Keratinocyte (primary cell): ENCODE measurements at regions not wholly inside any gene's neighbourhood (a gene's known extent, or its start where the extent isn't known, plus 50 kb on each side); places are given as distances from the start of the nearest gene placed in this dataset.

Experiments used
- DNase-seq: peaks from one replicate; pipeline ENCODE4 v3.0.0-alpha.2; 2011; ENCODE audit warnings: low read depth, missing footprints, low spot score
- FAIRE-seq: peaks from 2 replicates; lab custom pipeline; 2011; peaks lifted over from hg19 to GRCh38; lab: Jason Lieb, UNC
- H2AFZ ChIP-seq: 2 replicates; pipeline ENCODE4 v1.6.0; 2012; ENCODE audit warnings: low read length, control low read depth, inconsistent platforms; ENCODE audit not compliant: control insufficient read depth
- H3K27ac ChIP-seq: 2 replicates; pipeline ENCODE4 v1.5.1; 2011; ENCODE audit warnings: low read length; ENCODE audit not compliant: control insufficient read depth, insufficient read depth
- H3K27me3 ChIP-seq: 3 replicates; pipeline ENCODE4 v1.6.0; 2011; ENCODE audit warnings: low read length; ENCODE audit not compliant: control insufficient read depth, insufficient read depth; ENCODE audit errors: extremely low read depth
- H3K36me3 ChIP-seq, 2 experiments: 2 replicates in 1 of 2; 3 replicates in 1 of 2; pipeline ENCODE4 v1.5.1; 2011; ENCODE audit warnings: low read length in 2 of 2, mild to moderate bottlenecking in 1 of 2; ENCODE audit not compliant: control insufficient read depth in 2 of 2, insufficient read depth in 2 of 2; ENCODE audit errors: extremely low read depth in 1 of 2
- H3K4me1 ChIP-seq: 3 replicates; pipeline ENCODE4 v1.5.1; 2011; ENCODE audit warnings: low read length; ENCODE audit not compliant: control insufficient read depth, insufficient read depth; ENCODE audit errors: extremely low read depth
- H3K4me2 ChIP-seq: 3 replicates; pipeline ENCODE4 v1.6.0; 2011; ENCODE audit warnings: low read depth, low read length; ENCODE audit not compliant: control insufficient read depth, insufficient read depth; ENCODE audit errors: extremely low read depth
- H3K4me3 ChIP-seq, 3 experiments: fragments of 200-600 bp in 1 of 3; sonication (generic) in 1 of 3; 2 replicates in 2 of 3; 3 replicates in 1 of 3; pipeline ENCODE4 v1.5.1; 2011 to 2016; ENCODE audit warnings: low read length in 3 of 3, mild to moderate bottlenecking in 3 of 3, control low read depth in 2 of 3, inconsistent platforms in 1 of 3, low read depth in 1 of 3, mixed read lengths in 1 of 3, mixed run types in 1 of 3, moderate library complexity in 1 of 3; ENCODE audit not compliant: control insufficient read depth in 2 of 3, insufficient read depth in 2 of 3; ENCODE audit errors: extremely low read depth in 1 of 3
- H3K79me2 ChIP-seq: 2 replicates; pipeline ENCODE4 v1.6.0; 2012; ENCODE audit warnings: low read length; ENCODE audit not compliant: control insufficient read depth, insufficient read depth
- H3K9ac ChIP-seq: 3 replicates; pipeline ENCODE4 v1.6.0; 2011; ENCODE audit warnings: low read length; ENCODE audit not compliant: control insufficient read depth, insufficient read depth; ENCODE audit errors: extremely low read depth
- H3K9me1 ChIP-seq: 3 replicates; pipeline ENCODE4 v1.6.0; 2011; ENCODE audit warnings: low read length; ENCODE audit not compliant: control insufficient read depth, insufficient read depth; ENCODE audit errors: extremely low read depth
- H3K9me3 ChIP-seq: 2 replicates; pipeline ENCODE4 v1.5.1; 2012; ENCODE audit warnings: low read depth, low read length; ENCODE audit not compliant: control insufficient read depth
- H4K20me1 ChIP-seq: 3 replicates; pipeline ENCODE4 v1.6.0; 2011; ENCODE audit warnings: low read length; ENCODE audit not compliant: control insufficient read depth, insufficient read depth; ENCODE audit errors: extremely low read depth
- CTCF ChIP-seq, 3 experiments: IDR thresholded peaks in 1 of 3; conservative IDR thresholded peaks in 1 of 3; optimal IDR thresholded peaks in 1 of 3; 2 replicates in 2 of 3; 3 replicates in 1 of 3; pipeline versions ENCODE3 to v1.5.1; 2011; ENCODE audit warnings: low read length in 3 of 3, mild to moderate bottlenecking in 3 of 3, moderate library complexity in 2 of 3, control low read depth in 1 of 3, inconsistent platforms in 1 of 3; ENCODE audit not compliant: insufficient read depth in 2 of 3; ENCODE audit errors: extremely low read depth in 1 of 3
- EZH2 ChIP-seq: IDR thresholded peaks from one replicate; pipeline ENCODE4 v1.6.1; 2012; ENCODE audit warnings: inconsistent platforms, mild to moderate bottlenecking, low read length, moderate library complexity
- dilution Hi-C: fragments of 300-500 bp; cut with MboI; formaldehyde crosslinking; loops from one replicate; pipeline ENCODE4 v1.7.0; 2020; ENCODE audit warnings: low sequenced_read_pairs; ENCODE audit not compliant: extremely low pct_ligation_motif_present

- no peak overlapping the region for H2AFZ ChIP-seq
- no peak overlapping the region for H3K4me3 ChIP-seq
- H3K27me3 ChIP-seq = no peaks in the 10 kb centered on the region
- H3K9ac ChIP-seq = no peak overlapping the region
- H4K20me1 ChIP-seq = no peaks in the 10 kb centered on the region
- H3K9me3 ChIP-seq = no peaks in the 10 kb centered on the region
- no peaks in the 10 kb centered on the region for H3K9me1 ChIP-seq
- no peaks in the 10 kb centered on the region for H3K79me2 ChIP-seq
- DNase-seq = no peak
- no peak overlapping the region for H3K27ac ChIP-seq
- dilution Hi-C loops = no loop called here
- peaks cover 14% of the 10 kb centered on the region for H3K4me1 ChIP-seq
- no peak for TF ChIP-seq EZH2
- no peak for TF ChIP-seq CTCF (optimal IDR thresholded peaks at IDR 0.05 in 1 of 3, IDR thresholded peaks at IDR 0.05 in 1 of 3, conservative IDR thresholded peaks at IDR 0.05 in 1 of 3; ENCODE audit: extremely low read depth in 1 of 3, insufficient read depth in 2 of 3, low read length in 3 of 3)
- H3K36me3 ChIP-seq = no peaks in the 10 kb centered on the region
- H3K4me2 ChIP-seq = no peak overlapping the region
- FAIRE-seq = no peak
Measured at GRCh38 chr17:68700421-68700820, 99.3 kb upstream of the FAM20A start.

- FAIRE-seq = no peak
- H3K4me1 ChIP-seq = peaks cover 14% of the 10 kb centered on the region
- H3K27ac ChIP-seq = no peak overlapping the region
- H3K9ac ChIP-seq = no peak overlapping the region
- dilution Hi-C loops = no loop called here
- no peak overlapping the region for H2AFZ ChIP-seq
- no peak for DNase-seq
- no peak overlapping the region for H3K4me3 ChIP-seq
- H3K9me3 ChIP-seq = no peaks in the 10 kb centered on the region
- no peaks in the 10 kb centered on the region for H3K9me1 ChIP-seq
- H4K20me1 ChIP-seq = no peaks in the 10 kb centered on the region
- H3K79me2 ChIP-seq = no peaks in the 10 kb centered on the region
- TF ChIP-seq CTCF (optimal IDR thresholded peaks at IDR 0.05 in 1 of 3, IDR thresholded peaks at IDR 0.05 in 1 of 3, conservative IDR thresholded peaks at IDR 0.05 in 1 of 3; ENCODE audit: extremely low read depth in 1 of 3, insufficient read depth in 2 of 3, low read length in 3 of 3) = no peak
- TF ChIP-seq EZH2 = no peak
- no peaks in the 10 kb centered on the region for H3K27me3 ChIP-seq
- no peaks in the 10 kb centered on the region for H3K36me3 ChIP-seq
- no peak overlapping the region for H3K4me2 ChIP-seq
Measured at GRCh38 chr17:68699936-68700335, 98.8 kb upstream of the FAM20A start.
